ENCODE measurements at regions not wholly inside any gene's neighbourhood (a gene's known extent, or its start where the extent isn't known, plus 50 kb on each side); places are given as distances from the start of the nearest gene placed in this dataset.
"Not testable (repeated sequence)": the region's sequence is repeated elsewhere in the genome, so short reads cannot be mapped to it uniquely, and the experiment has no call there.

- in situ Hi-C loops (cut with HindIII; ENCODE audit: low sequenced_read_pairs): no loop called here
- DNase-seq (ENCODE audit: low spot score): no peak
Observed at GRCh38 chr1:90864681-90865080, 147.6 kb upstream of the BARHL2 start.

- DNase-seq (ENCODE audit: low spot score): no peak
- in situ Hi-C loops (cut with HindIII; ENCODE audit: low sequenced_read_pairs): no loop called here
Observed at GRCh38 chr1:90862782-90863181, 145.7 kb upstream of the BARHL2 start.

GRCh38 chr1:90861421-90861820 lies 144.3 kb upstream of the BARHL2 start:
- in situ Hi-C loops (cut with HindIII; ENCODE audit: low sequenced_read_pairs); DNase-seq (ENCODE audit: low spot score): not testable (repeated sequence)

GRCh38 chr1:90856463-90857007 lies 139.4 kb upstream of the BARHL2 start:
- in situ Hi-C loops (cut with HindIII; ENCODE audit: low sequenced_read_pairs): no loop called here
- no peak for DNase-seq (ENCODE audit: low spot score)

GRCh38 chr1:90854397-90854924 lies 137.4 kb upstream of the BARHL2 start:
- in situ Hi-C loops (cut with HindIII; ENCODE audit: low sequenced_read_pairs): no loop called here
- DNase-seq (ENCODE audit: low spot score): no peak

- in situ Hi-C loops (cut with HindIII; ENCODE audit: low sequenced_read_pairs): no loop called here
- peak; percentile 89 for DNase-seq (ENCODE audit: low spot score)
Observed at GRCh38 chr1:90851711-90852050, 134.6 kb upstream of the BARHL2 start.

GRCh38 chr1:90850898-90851710 lies 134.0 kb upstream of the BARHL2 start:
- in situ Hi-C loops (cut with HindIII; ENCODE audit: low sequenced_read_pairs): no loop called here
- no peak for DNase-seq (ENCODE audit: low spot score)

GRCh38 chr1:90850181-90850897 lies 133.2 kb upstream of the BARHL2 start:
- in situ Hi-C loops (cut with HindIII; ENCODE audit: low sequenced_read_pairs): no loop called here
- DNase-seq (ENCODE audit: low spot score): peak; percentile 57

GRCh38 chr1:90841473-90841872 lies 124.4 kb upstream of the BARHL2 start:
- no peak for DNase-seq (ENCODE audit: low spot score)
- in situ Hi-C loops (cut with HindIII; ENCODE audit: low sequenced_read_pairs): no loop called here

- in situ Hi-C loops (cut with HindIII; ENCODE audit: low sequenced_read_pairs): no loop called here
- no peak for DNase-seq (ENCODE audit: low spot score)
Observed at GRCh38 chr1:90840352-90840751, 123.2 kb upstream of the BARHL2 start.

- in situ Hi-C loops (cut with HindIII; ENCODE audit: low sequenced_read_pairs): no loop called here
- no peak for DNase-seq (ENCODE audit: low spot score)
Observed at GRCh38 chr1:90839323-90839722, 122.2 kb upstream of the BARHL2 start.

- in situ Hi-C loops (cut with HindIII; ENCODE audit: low sequenced_read_pairs): no loop called here
- no peak for DNase-seq (ENCODE audit: low spot score)
Observed at GRCh38 chr1:90838720-90839119, 121.6 kb upstream of the BARHL2 start.

- in situ Hi-C loops (cut with HindIII; ENCODE audit: low sequenced_read_pairs): no loop called here
- DNase-seq (ENCODE audit: low spot score): no peak
Observed at GRCh38 chr1:90837420-90837819, 120.3 kb upstream of the BARHL2 start.

GRCh38 chr1:90836345-90836679 lies 119.2 kb upstream of the BARHL2 start:
- no peak for DNase-seq (ENCODE audit: low spot score)
- in situ Hi-C loops (cut with HindIII; ENCODE audit: low sequenced_read_pairs): no loop called here

GRCh38 chr1:90835661-90836344 lies 118.7 kb upstream of the BARHL2 start:
- in situ Hi-C loops (cut with HindIII; ENCODE audit: low sequenced_read_pairs): no loop called here
- DNase-seq (ENCODE audit: low spot score): no peak

- no peak for DNase-seq (ENCODE audit: low spot score)
- in situ Hi-C loops (cut with HindIII; ENCODE audit: low sequenced_read_pairs): no loop called here
Observed at GRCh38 chr1:90834886-90835660, 118.0 kb upstream of the BARHL2 start.

GRCh38 chr1:90834354-90834885 lies 117.3 kb upstream of the BARHL2 start:
- DNase-seq (ENCODE audit: low spot score): no peak
- in situ Hi-C loops (cut with HindIII; ENCODE audit: low sequenced_read_pairs): no loop called here

GRCh38 chr1:90833466-90834110 lies 116.5 kb upstream of the BARHL2 start:
- in situ Hi-C loops (cut with HindIII; ENCODE audit: low sequenced_read_pairs): no loop called here

More at GRCh38 chr1:90833466-90834110, 116.5 kb upstream of the BARHL2 start:
- no peak for DNase-seq (ENCODE audit: low spot score)

Measured in G401 (cell line).